22Rv1 (cell line): ENCODE measurements at regions not wholly inside any gene's neighbourhood (a gene's known extent, or its start where the extent isn't known, plus 50 kb on each side); places are given as distances from the start of the nearest gene placed in this dataset.

Experiments used
- ZFX ChIP-seq: fragments of 450-650 bp; IDR thresholded peaks from 2 replicates; pipeline ENCODE4 v1.6.1; 2017; ENCODE audit warnings: antibody characterized with exemption, borderline replicate concordance
- TF ChIP-seq, protein P1 (sequence below): fragments of 450-650 bp; IDR thresholded peaks from 2 replicates; pipeline ENCODE4 v1.5.1; 2017; ENCODE audit warnings: mild to moderate bottlenecking

GRCh38 chr12:85679296-85679695 lies 156.9 kb downstream of the RASSF9 start:
- TF ChIP-seq, protein P1, sequence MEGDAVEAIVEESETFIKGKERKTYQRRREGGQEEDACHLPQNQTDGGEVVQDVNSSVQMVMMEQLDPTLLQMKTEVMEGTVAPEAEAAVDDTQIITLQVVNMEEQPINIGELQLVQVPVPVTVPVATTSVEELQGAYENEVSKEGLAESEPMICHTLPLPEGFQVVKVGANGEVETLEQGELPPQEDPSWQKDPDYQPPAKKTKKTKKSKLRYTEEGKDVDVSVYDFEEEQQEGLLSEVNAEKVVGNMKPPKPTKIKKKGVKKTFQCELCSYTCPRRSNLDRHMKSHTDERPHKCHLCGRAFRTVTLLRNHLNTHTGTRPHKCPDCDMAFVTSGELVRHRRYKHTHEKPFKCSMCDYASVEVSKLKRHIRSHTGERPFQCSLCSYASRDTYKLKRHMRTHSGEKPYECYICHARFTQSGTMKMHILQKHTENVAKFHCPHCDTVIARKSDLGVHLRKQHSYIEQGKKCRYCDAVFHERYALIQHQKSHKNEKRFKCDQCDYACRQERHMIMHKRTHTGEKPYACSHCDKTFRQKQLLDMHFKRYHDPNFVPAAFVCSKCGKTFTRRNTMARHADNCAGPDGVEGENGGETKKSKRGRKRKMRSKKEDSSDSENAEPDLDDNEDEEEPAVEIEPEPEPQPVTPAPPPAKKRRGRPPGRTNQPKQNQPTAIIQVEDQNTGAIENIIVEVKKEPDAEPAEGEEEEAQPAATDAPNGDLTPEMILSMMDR, result no peak
- no peak for TF ChIP-seq ZFX
